AG10803 (cell line): ENCODE measurements at regions not wholly inside any gene's neighbourhood (a gene's known extent, or its start where the extent isn't known, plus 50 kb on each side); places are given as distances from the start of the nearest gene placed in this dataset.

Source experiments
- DNase-seq: peaks from one replicate; pipeline ENCODE4 v3.0.0; 2010; ENCODE audit warnings: low read depth
- H3K4me3 ChIP-seq: 2 replicates; pipeline ENCODE4 v1.5.1; 2011; ENCODE audit warnings: mild to moderate bottlenecking, low read length, control low read depth
- CTCF ChIP-seq: conservative IDR thresholded peaks from 2 replicates; pipeline ENCODE4 v1.5.1; 2011; ENCODE audit warnings: mild to moderate bottlenecking, low read length, control low read depth, inconsistent platforms

GRCh38 chr22:49196046-49196511 lies 631.6 kb downstream of the BRD1 start:
- H3K4me3 ChIP-seq: no peak overlapping the region
- no peak for DNase-seq
- TF ChIP-seq CTCF: no peak

GRCh38 chr22:49195636-49196035 lies 632.0 kb downstream of the BRD1 start:
- TF ChIP-seq CTCF: no peak
- H3K4me3 ChIP-seq: no peak overlapping the region
- no peak for DNase-seq

- no peak for TF ChIP-seq CTCF
- DNase-seq: no peak
These were observed 633.7 kb downstream of the BRD1 start for GRCh38 chr22:49193901-49194465.

GRCh38 chr22:49193348-49193747 lies 634.3 kb downstream of the BRD1 start:
- no peak overlapping the region for H3K4me3 ChIP-seq
- TF ChIP-seq CTCF: no peak
- DNase-seq: no peak

More at GRCh38 chr22:49193901-49194465, 633.7 kb downstream of the BRD1 start:
- no peak overlapping the region for H3K4me3 ChIP-seq

- no peak for TF ChIP-seq CTCF
- H3K4me3 ChIP-seq: no peak overlapping the region
- DNase-seq: no peak
These were observed 634.8 kb downstream of the BRD1 start for GRCh38 chr22:49192857-49193250.

- no peak for DNase-seq
- TF ChIP-seq CTCF: no peak
- no peak overlapping the region for H3K4me3 ChIP-seq
These were observed 635.4 kb downstream of the BRD1 start for GRCh38 chr22:49192180-49192856.

- no peak for TF ChIP-seq CTCF
- DNase-seq: no peak
- no peak overlapping the region for H3K4me3 ChIP-seq
These were observed 636.1 kb downstream of the BRD1 start for GRCh38 chr22:49191506-49191980.
